ENCODE measurements at regions not wholly inside any gene's neighbourhood (a gene's known extent, or its start where the extent isn't known, plus 50 kb on each side); places are given as distances from the start of the nearest gene placed in this dataset.

- BruUV-seq (replicated peaks) = no TSS peak
- no peaks in the 10 kb centered on the region for H3K9me3 ChIP-seq (ENCODE audit: low read depth, low read length, poor library complexity, severe bottlenecking)
- ChIA-PET POLR2A (ENCODE audit: low non-redundant PET) (no interaction called here), CTCF (no interaction called here)
- TF ChIP-seq, protein P1, sequence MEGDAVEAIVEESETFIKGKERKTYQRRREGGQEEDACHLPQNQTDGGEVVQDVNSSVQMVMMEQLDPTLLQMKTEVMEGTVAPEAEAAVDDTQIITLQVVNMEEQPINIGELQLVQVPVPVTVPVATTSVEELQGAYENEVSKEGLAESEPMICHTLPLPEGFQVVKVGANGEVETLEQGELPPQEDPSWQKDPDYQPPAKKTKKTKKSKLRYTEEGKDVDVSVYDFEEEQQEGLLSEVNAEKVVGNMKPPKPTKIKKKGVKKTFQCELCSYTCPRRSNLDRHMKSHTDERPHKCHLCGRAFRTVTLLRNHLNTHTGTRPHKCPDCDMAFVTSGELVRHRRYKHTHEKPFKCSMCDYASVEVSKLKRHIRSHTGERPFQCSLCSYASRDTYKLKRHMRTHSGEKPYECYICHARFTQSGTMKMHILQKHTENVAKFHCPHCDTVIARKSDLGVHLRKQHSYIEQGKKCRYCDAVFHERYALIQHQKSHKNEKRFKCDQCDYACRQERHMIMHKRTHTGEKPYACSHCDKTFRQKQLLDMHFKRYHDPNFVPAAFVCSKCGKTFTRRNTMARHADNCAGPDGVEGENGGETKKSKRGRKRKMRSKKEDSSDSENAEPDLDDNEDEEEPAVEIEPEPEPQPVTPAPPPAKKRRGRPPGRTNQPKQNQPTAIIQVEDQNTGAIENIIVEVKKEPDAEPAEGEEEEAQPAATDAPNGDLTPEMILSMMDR (conservative IDR thresholded peaks at IDR 0.05; ENCODE audit: low read depth, low read length) = no peak
- TF ChIP-seq EZH2 (IDR thresholded peaks at IDR 0.05; ENCODE audit: borderline replicate concordance, low read depth, low read length, poor library complexity, severe bottlenecking) = no peak
- DNase-seq (ENCODE audit: low spot score) = no peak
- peaks cover 24% of the 10 kb centered on the region for H3K27me3 ChIP-seq (replicated peaks; ENCODE audit: insufficient read depth, low read depth, low read length, poor library complexity)
- no peaks in the 10 kb centered on the region for H3K36me3 ChIP-seq (ENCODE audit: insufficient read depth, low read length, poor library complexity, severe bottlenecking)
- no peak overlapping the region for H3K27ac ChIP-seq (ENCODE audit: low read depth, low read length, poor library complexity, severe bottlenecking)
- intact Hi-C loops (cut with micrococcal nuclease; ENCODE audit: unreplicated experiment) = no loop called here
- no peaks in the 10 kb centered on the region for H3K4me1 ChIP-seq (ENCODE audit: insufficient read depth, low read length, poor library complexity, severe bottlenecking)
- H3K4me3 ChIP-seq (ENCODE audit: low read depth, low read length, poor library complexity, severe bottlenecking) = no peak overlapping the region
Observed at GRCh38 chr1:113255720-113256347, 134.5 kb upstream of the MAGI3 start.

GRCh38 chr1:113256348-113256729 lies 134.0 kb upstream of the MAGI3 start:
- intact Hi-C loops (cut with micrococcal nuclease; ENCODE audit: unreplicated experiment) = no loop called here
- DNase-seq (ENCODE audit: low spot score) = no peak
- CTCF ChIA-PET = no interaction called here

GRCh38 chr1:113259988-113260387 lies 130.3 kb upstream of the MAGI3 start:
- H3K36me3 ChIP-seq (ENCODE audit: insufficient read depth, low read length, poor library complexity, severe bottlenecking) = no peaks in the 10 kb centered on the region
- intact Hi-C loops (cut with micrococcal nuclease; ENCODE audit: unreplicated experiment) = no loop called here
- H3K9me3 ChIP-seq (ENCODE audit: low read depth, low read length, poor library complexity, severe bottlenecking) = no peaks in the 10 kb centered on the region
- POLR2A ChIA-PET (ENCODE audit: low non-redundant PET) = no interaction called here
- no TSS peak for BruUV-seq (replicated peaks)
- peaks cover 24% of the 10 kb centered on the region for H3K27me3 ChIP-seq (replicated peaks; ENCODE audit: insufficient read depth, low read depth, low read length, poor library complexity)
- no peak for DNase-seq (ENCODE audit: low spot score)
- no peak overlapping the region for H3K27ac ChIP-seq (ENCODE audit: low read depth, low read length, poor library complexity, severe bottlenecking)
- TF ChIP-seq EZH2 (IDR thresholded peaks at IDR 0.05; ENCODE audit: borderline replicate concordance, low read depth, low read length, poor library complexity, severe bottlenecking) = no peak
- TF ChIP-seq, protein P1 (conservative IDR thresholded peaks at IDR 0.05; ENCODE audit: low read depth, low read length) = no peak
- no peak overlapping the region for H3K4me3 ChIP-seq (ENCODE audit: low read depth, low read length, poor library complexity, severe bottlenecking)
- H3K4me1 ChIP-seq (ENCODE audit: insufficient read depth, low read length, poor library complexity, severe bottlenecking) = no peaks in the 10 kb centered on the region
- CTCF ChIA-PET = no interaction called here

More at GRCh38 chr1:113256348-113256729, 134.0 kb upstream of the MAGI3 start:
- Histone ChIP-seq H3K9me3 (ENCODE audit: low read depth, low read length, poor library complexity, severe bottlenecking) (no peaks in the 10 kb centered on the region), H3K4me3 (ENCODE audit: low read depth, low read length, poor library complexity, severe bottlenecking) (no peak overlapping the region), H3K27ac (ENCODE audit: low read depth, low read length, poor library complexity, severe bottlenecking) (no peak overlapping the region), H3K4me1 (ENCODE audit: insufficient read depth, low read length, poor library complexity, severe bottlenecking) (no peaks in the 10 kb centered on the region), H3K36me3 (ENCODE audit: insufficient read depth, low read length, poor library complexity, severe bottlenecking) (no peaks in the 10 kb centered on the region), H3K27me3 (replicated peaks; ENCODE audit: insufficient read depth, low read depth, low read length, poor library complexity) (peaks cover 24% of the 10 kb centered on the region)
- TF ChIP-seq, protein P1 (conservative IDR thresholded peaks at IDR 0.05; ENCODE audit: low read depth, low read length) = no peak
- TF ChIP-seq EZH2 (IDR thresholded peaks at IDR 0.05; ENCODE audit: borderline replicate concordance, low read depth, low read length, poor library complexity, severe bottlenecking) = no peak
- no TSS peak for BruUV-seq (replicated peaks)
- POLR2A ChIA-PET (ENCODE audit: low non-redundant PET) = no interaction called here
